VCaP (cell line): ENCODE measurements at regions not wholly inside any gene's neighbourhood (a gene's known extent, or its start where the extent isn't known, plus 50 kb on each side); places are given as distances from the start of the nearest gene placed in this dataset.

Experiments used
- H3K27ac ChIP-seq: fragments of 450-650 bp; 2 replicates; pipeline ENCODE4 v1.5.1; 2017
- CTCF ChIP-seq: fragments of 450-650 bp; conservative IDR thresholded peaks from 2 replicates; pipeline ENCODE4 v1.5.1; 2017; ENCODE audit warnings: mild to moderate bottlenecking, moderate library complexity

- TF ChIP-seq CTCF = no peak
Observed at GRCh38 chr13:57425531-57425930, 206.0 kb upstream of the PCDH17 start.

GRCh38 chr13:57437587-57437986, 194.0 kb upstream of the PCDH17 start:
- H3K27ac ChIP-seq = no peak overlapping the region
- no peak for TF ChIP-seq CTCF

More at GRCh38 chr13:57425531-57425930, 206.0 kb upstream of the PCDH17 start:
- H3K27ac ChIP-seq = no peak overlapping the region

- TF ChIP-seq CTCF = no peak
- no peak overlapping the region for H3K27ac ChIP-seq
Observed at GRCh38 chr13:57438072-57438471, 193.5 kb upstream of the PCDH17 start.

- no peak overlapping the region for H3K27ac ChIP-seq
- no peak for TF ChIP-seq CTCF
Observed at GRCh38 chr13:57443494-57443893, 188.1 kb upstream of the PCDH17 start.

GRCh38 chr13:57450356-57450755, 181.2 kb upstream of the PCDH17 start:
- H3K27ac ChIP-seq = no peak overlapping the region
- no peak for TF ChIP-seq CTCF

GRCh38 chr13:57452228-57452627, 179.3 kb upstream of the PCDH17 start:
- H3K27ac ChIP-seq = no peak overlapping the region
- TF ChIP-seq CTCF = no peak

GRCh38 chr13:57470491-57470890, 161.1 kb upstream of the PCDH17 start:
- TF ChIP-seq CTCF = no peak
- no peak overlapping the region for H3K27ac ChIP-seq

GRCh38 chr13:57491318-57491717, 140.2 kb upstream of the PCDH17 start:
- H3K27ac ChIP-seq = no peak overlapping the region
- TF ChIP-seq CTCF = no peak
